Liver (tissue), 2 donors: ENCODE measurements at regions not wholly inside any gene's neighbourhood (a gene's known extent, or its start where the extent isn't known, plus 50 kb on each side); places are given as distances from the start of the nearest gene placed in this dataset.

Experiments used
- GABPA ChIP-seq, 2 donors: IDR thresholded peaks in 1 of 2; conservative IDR thresholded peaks in 1 of 2; 2 replicates each; pipeline ENCODE4 v1.6.1; 2016; ENCODE audit warnings: antibody characterized with exemption in 2 of 2, mild to moderate bottlenecking in 1 of 2, moderate library complexity in 1 of 2
- RAD21 ChIP-seq, 2 donors: IDR thresholded peaks; 2 replicates each; pipeline ENCODE4 v1.6.1; 2016; ENCODE audit warnings: antibody characterized with exemption in 2 of 2, mild to moderate bottlenecking in 2 of 2
- TF ChIP-seq, protein P1 (sequence below): IDR thresholded peaks from 2 replicates; pipeline ENCODE4 v1.6.1; 2016; ENCODE audit warnings: antibody characterized with exemption, mild to moderate bottlenecking
- donor health status: healthy.

DNA sequence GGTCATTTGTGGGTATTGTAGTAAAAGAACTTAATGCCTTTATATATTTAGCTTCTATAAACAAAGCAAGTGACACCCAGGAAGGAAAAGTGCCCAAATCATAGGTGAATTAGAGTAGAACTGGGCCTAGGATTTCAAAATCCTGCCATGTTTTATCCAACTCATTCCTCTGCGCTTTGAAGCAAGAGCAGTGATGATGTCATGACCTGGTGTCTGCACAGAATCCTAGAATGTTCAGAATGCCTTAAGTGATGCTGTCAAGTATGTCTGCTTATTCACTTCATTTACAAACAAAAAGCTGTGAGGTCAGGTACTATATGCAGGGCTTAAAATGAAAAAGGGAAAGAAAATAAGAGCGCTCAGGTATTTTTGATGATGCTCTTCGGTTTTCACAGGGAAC, 737.2 kb upstream of the ANKRD30A start:
- TF ChIP-seq RAD21 (IDR thresholded peaks at IDR 0.05) (no peak), GABPA (IDR thresholded peaks at IDR 0.05 in 1 of 2, conservative IDR thresholded peaks at IDR 0.05 in 1 of 2) (no peak)
- TF ChIP-seq, protein P1, sequence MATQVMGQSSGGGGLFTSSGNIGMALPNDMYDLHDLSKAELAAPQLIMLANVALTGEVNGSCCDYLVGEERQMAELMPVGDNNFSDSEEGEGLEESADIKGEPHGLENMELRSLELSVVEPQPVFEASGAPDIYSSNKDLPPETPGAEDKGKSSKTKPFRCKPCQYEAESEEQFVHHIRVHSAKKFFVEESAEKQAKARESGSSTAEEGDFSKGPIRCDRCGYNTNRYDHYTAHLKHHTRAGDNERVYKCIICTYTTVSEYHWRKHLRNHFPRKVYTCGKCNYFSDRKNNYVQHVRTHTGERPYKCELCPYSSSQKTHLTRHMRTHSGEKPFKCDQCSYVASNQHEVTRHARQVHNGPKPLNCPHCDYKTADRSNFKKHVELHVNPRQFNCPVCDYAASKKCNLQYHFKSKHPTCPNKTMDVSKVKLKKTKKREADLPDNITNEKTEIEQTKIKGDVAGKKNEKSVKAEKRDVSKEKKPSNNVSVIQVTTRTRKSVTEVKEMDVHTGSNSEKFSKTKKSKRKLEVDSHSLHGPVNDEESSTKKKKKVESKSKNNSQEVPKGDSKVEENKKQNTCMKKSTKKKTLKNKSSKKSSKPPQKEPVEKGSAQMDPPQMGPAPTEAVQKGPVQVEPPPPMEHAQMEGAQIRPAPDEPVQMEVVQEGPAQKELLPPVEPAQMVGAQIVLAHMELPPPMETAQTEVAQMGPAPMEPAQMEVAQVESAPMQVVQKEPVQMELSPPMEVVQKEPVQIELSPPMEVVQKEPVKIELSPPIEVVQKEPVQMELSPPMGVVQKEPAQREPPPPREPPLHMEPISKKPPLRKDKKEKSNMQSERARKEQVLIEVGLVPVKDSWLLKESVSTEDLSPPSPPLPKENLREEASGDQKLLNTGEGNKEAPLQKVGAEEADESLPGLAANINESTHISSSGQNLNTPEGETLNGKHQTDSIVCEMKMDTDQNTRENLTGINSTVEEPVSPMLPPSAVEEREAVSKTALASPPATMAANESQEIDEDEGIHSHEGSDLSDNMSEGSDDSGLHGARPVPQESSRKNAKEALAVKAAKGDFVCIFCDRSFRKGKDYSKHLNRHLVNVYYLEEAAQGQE: no peak
